Sigmoid colon (tissue), 4 donors: ENCODE measurements at regions not wholly inside any gene's neighbourhood (a gene's known extent, or its start where the extent isn't known, plus 50 kb on each side); places are given as distances from the start of the nearest gene placed in this dataset.

Experiments
- CTCF ChIP-seq, 4 experiments: fragments of 450-650 bp in 3 of 4; fragments of 200-600 bp in 1 of 4; IDR thresholded peaks; one replicate each; pipeline ENCODE4 v1.5.1; 2016 to 2019; ENCODE audit warnings: antibody characterized with exemption in 4 of 4, mild to moderate bottlenecking in 3 of 4, moderate library complexity in 2 of 4
- POLR2A ChIP-seq, 2 donors: fragments of 450-650 bp; IDR thresholded peaks; one replicate each; pipeline ENCODE4 v1.6.1; 2016; ENCODE audit warnings: antibody characterized with exemption in 2 of 2, mild to moderate bottlenecking in 2 of 2, moderate library complexity in 2 of 2
- POLR2AphosphoS5 ChIP-seq, 4 donors: sonication (generic); formaldehyde crosslinking; IDR thresholded peaks; one replicate each; pipeline ENCODE4 v1.6.1; 2017; ENCODE audit warnings: antibody characterized with exemption in 4 of 4

GRCh38 chr17:69800870-69801269 lies 274.2 kb upstream of the KCNJ16 start:
- TF ChIP-seq CTCF (IDR thresholded peaks at IDR 0.05) = no peak
- TF ChIP-seq POLR2AphosphoS5 (IDR thresholded peaks at IDR 0.05) = no peak
- TF ChIP-seq POLR2A (IDR thresholded peaks at IDR 0.05) = no peak
